Ectodermal cell (in vitro differentiated cells): ENCODE measurements at regions not wholly inside any gene's neighbourhood (a gene's known extent, or its start where the extent isn't known, plus 50 kb on each side); places are given as distances from the start of the nearest gene placed in this dataset.

Experiments used
- H3K27ac ChIP-seq: 2 replicates; pipeline ENCODE4 v1.7.0; 2013; ENCODE audit warnings: mild to moderate bottlenecking, low read depth, low read length; ENCODE audit not compliant: insufficient read depth, poor library complexity, severe bottlenecking
- H3K27me3 ChIP-seq: 2 replicates; pipeline ENCODE4 v1.7.0; 2013; ENCODE audit warnings: mild to moderate bottlenecking, low read length; ENCODE audit not compliant: insufficient read depth, control insufficient read depth, poor library complexity, severe bottlenecking
- H3K36me3 ChIP-seq: one replicate; pipeline ENCODE4 v1.7.0; 2013; ENCODE audit warnings: low read length; ENCODE audit not compliant: control insufficient read depth, insufficient read depth
- H3K4me1 ChIP-seq: one replicate; pipeline ENCODE4 v1.7.0; 2013; ENCODE audit warnings: low read length; ENCODE audit not compliant: control insufficient read depth, insufficient read depth
- H3K4me3 ChIP-seq: 2 replicates; pipeline ENCODE4 v1.7.0; 2013; ENCODE audit warnings: low read depth, low read length, control low read depth; ENCODE audit not compliant: insufficient read depth
- H3K9me3 ChIP-seq: 2 replicates; pipeline ENCODE4 v1.7.0; 2013; ENCODE audit warnings: mild to moderate bottlenecking, low read length, moderate library complexity; ENCODE audit not compliant: control insufficient read depth
- whole genome bisulfite sequencing, 2 experiments: methylation state at CpG; one replicate each; pipeline ENCODE4 v1.1.7; 2013; ENCODE audit warnings: missing lambda C conversion rate in 2 of 2; 5-methylcytosine and 5-hydroxymethylcytosine counted together

DNA sequence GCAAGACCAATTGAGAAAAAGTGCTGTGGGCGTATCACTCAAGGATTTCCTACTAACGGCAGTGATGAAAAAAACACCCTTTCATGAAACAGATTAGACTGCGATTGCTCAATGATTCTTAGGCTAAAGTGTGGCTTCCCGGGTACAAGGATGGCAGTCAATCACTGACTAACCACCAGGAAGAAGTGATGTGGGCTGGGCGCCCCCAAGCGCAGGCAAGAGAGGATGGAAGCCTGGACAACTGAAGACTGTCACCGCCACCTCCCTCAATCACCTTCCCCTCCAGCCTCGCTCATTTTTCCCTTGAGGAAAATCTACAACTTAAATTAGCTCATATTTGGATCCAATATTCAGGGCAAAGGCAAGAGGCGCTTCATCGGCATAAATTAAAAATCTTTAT lies 707.2 kb downstream of the MTRR start:
- no peaks in the 10 kb centered on the region for H3K36me3 ChIP-seq
- H3K4me1 ChIP-seq, result no peaks in the 10 kb centered on the region
- WGBS, 2 experiments, result 82 to 84% methylated on average over 10 of the region's 10 CpGs

DNA sequence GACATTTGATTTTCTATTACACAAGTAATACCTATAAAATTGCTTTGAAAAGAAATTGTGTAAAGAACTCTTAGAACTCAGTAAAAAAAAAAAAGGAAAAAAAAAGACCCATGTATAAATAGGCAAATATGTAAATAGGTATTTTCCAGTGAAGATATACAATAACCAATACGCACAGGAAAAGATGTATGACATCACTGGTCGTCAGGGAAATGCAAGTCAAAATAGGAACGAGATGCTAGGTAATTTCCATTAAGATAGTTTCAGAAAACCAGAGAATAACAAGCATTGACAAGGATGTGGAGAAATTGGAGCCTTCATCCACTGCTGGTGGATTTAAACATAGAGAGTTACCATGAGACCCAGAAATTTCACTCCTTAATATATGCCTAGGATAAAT lies 708.8 kb downstream of the MTRR start:
- Histone ChIP-seq H3K27ac (no peak overlapping the region), H3K4me3 (no peak overlapping the region), H3K9me3 (no peaks in the 10 kb centered on the region), H3K36me3 (no peaks in the 10 kb centered on the region), H3K27me3 (no peaks in the 10 kb centered on the region), H3K4me1 (no peaks in the 10 kb centered on the region)
- 94 to 97% methylated on average over 3 of the region's 3 CpGs for WGBS, 2 experiments

More for the DNA sequence above, 707.2 kb downstream of the MTRR start:
- Histone ChIP-seq H3K27ac (no peak overlapping the region), H3K9me3 (no peaks in the 10 kb centered on the region), H3K27me3 (no peaks in the 10 kb centered on the region), H3K4me3 (no peak overlapping the region)

DNA sequence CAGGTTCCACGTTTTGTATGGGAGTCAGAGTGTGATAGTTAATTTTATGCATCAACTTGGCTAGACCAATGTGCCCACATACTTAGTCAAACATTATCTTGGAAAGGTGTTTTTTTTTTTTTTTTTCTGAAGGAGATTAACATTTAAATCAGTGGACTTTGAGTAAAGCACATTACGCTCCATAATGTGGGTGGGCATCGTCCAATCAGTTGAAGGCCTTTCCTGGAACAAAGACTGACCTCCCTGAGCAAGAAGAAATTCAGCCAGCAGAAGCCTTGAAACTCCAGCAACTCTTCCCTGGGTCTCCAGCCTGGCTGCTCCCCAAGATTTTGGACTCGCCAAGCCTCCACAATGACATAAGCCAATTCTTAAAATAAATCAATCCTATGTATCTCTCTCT lies 711.4 kb downstream of the MTRR start:
- H3K4me3 ChIP-seq, result no peak overlapping the region
- no peaks in the 10 kb centered on the region for H3K36me3 ChIP-seq
- H3K27me3 ChIP-seq, result no peaks in the 10 kb centered on the region
- H3K9me3 ChIP-seq, result no peaks in the 10 kb centered on the region
- WGBS, 2 experiments, result 69 to 90% methylated on average over 2 to 4 of the region's 4 CpGs
- no peak overlapping the region for H3K27ac ChIP-seq
- H3K4me1 ChIP-seq, result no peaks in the 10 kb centered on the region

DNA sequence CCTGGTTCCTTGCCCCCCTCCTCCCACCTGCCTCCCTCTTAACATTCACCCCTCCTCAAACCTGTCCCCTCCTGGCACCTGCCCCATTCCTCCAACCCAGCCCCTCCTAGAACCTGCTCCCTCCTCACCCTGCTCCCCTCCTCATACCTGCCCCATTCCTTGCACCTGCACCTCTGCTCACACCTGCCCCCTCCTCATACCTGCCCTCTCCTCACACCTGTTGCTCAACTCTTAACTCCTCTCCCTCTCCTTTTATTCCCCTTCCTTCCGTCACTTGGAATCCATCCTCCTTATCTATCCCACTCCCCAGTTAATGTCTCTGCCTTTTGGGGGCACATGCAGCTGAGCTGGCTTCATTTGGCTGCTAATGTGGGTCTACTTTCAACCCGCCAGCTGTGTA lies 712.1 kb downstream of the MTRR start:
- Histone ChIP-seq H3K27me3 (no peaks in the 10 kb centered on the region), H3K4me1 (no peaks in the 10 kb centered on the region), H3K9me3 (no peaks in the 10 kb centered on the region), H3K4me3 (no peak overlapping the region), H3K36me3 (no peaks in the 10 kb centered on the region), H3K27ac (no peak overlapping the region)
- 87 to 90% methylated on average over 2 of the region's 2 CpGs for WGBS, 2 experiments

DNA sequence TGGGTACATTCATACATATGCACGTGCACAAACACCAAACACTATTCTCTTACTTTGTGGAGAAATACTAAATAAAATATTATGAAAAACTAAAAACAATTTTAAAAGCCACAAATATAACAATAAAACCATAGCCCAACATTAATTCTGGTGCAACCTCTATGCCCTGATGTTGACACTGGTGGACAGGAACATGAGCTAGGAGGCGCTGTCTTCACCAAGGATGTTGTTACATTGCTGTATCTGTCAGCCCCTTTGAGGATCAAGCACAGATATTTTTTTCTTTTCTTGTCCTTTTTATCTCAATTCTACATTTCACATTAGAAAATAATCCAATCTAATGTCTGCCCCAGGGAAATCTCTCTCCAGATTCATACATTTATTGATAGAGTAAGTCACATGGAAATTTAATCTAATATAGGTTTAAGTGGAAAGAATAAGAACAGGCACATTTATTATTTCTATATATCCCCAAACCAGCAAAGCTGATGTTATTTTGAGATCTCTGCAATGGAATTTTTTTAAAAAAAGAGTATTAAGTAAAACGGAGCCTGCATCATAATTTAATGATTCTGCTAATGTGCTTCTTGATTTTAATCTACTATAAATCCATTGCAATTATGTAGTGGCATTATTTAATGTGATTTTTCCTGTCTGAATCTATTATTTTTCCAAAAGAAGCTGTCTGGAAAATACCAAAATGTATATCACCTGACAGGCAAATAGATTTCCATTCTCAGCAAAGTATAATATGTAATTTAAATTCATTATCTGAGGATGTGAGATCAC lies 716.5 kb downstream of the MTRR start:
- Histone ChIP-seq H3K9me3 (no peaks in the 10 kb centered on the region), H3K36me3 (no peaks in the 10 kb centered on the region), H3K27me3 (no peaks in the 10 kb centered on the region), H3K27ac (no peak overlapping the region), H3K4me1 (no peaks in the 10 kb centered on the region), H3K4me3 (no peak overlapping the region)
- 82 to 89% methylated on average over 1 of the region's 3 CpGs for WGBS, 2 experiments

DNA sequence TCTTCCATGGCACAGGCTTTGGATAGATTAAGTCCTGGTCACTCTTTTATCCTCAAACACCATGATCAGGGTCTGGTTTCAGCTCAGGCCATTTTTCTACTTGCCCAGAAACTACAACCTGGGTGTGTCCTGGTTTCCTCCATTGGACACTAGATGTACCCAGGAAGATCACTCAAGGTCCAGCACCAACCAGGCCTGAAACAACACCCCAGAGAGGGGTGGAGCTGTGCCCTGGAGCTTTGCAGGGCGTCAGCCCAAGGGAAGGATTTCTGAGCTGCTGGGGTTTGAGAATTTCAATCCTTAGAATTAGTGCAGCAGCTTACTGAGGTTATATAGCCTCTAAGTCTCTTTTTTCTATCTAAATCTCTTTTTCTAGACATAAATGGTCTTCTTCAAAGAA lies 722.0 kb downstream of the MTRR start:
- Histone ChIP-seq H3K27ac (no peak overlapping the region), H3K4me3 (no peak overlapping the region)
- WGBS, 2 experiments, result 71 to 83% methylated on average over 1 of the region's 1 CpG

DNA sequence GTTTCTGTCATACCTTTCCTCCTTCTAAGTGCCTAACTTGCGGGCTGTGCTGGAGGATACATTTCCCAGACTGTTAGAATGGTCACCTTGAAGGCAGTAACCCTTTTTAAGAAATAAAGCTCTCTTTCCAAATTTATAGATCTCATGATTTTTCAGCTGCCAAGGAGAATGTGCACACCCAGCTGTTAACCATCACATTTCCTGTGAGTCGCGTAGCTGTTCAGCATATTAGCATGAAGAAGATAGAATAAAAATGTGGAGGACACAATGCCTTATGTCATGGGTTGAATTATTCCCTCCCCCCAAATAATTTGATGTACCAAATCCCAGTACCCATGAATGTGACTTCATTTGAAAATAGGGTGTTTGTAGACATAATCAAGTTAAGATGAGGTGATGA lies 729.4 kb downstream of the MTRR start:
- H3K36me3 ChIP-seq, result no peaks in the 10 kb centered on the region
- WGBS, 2 experiments, result 94 to 98% methylated on average over 1 to 3 of the region's 3 CpGs
- no peak overlapping the region for H3K4me3 ChIP-seq
- no peaks in the 10 kb centered on the region for H3K4me1 ChIP-seq
- H3K27ac ChIP-seq, result no peak overlapping the region
- H3K27me3 ChIP-seq, result no peaks in the 10 kb centered on the region
- no peaks in the 10 kb centered on the region for H3K9me3 ChIP-seq

More for the DNA sequence above, 722.0 kb downstream of the MTRR start:
- H3K27me3 ChIP-seq, result no peaks in the 10 kb centered on the region
- no peaks in the 10 kb centered on the region for H3K36me3 ChIP-seq
- H3K4me1 ChIP-seq, result no peaks in the 10 kb centered on the region
- H3K9me3 ChIP-seq, result no peaks in the 10 kb centered on the region

DNA sequence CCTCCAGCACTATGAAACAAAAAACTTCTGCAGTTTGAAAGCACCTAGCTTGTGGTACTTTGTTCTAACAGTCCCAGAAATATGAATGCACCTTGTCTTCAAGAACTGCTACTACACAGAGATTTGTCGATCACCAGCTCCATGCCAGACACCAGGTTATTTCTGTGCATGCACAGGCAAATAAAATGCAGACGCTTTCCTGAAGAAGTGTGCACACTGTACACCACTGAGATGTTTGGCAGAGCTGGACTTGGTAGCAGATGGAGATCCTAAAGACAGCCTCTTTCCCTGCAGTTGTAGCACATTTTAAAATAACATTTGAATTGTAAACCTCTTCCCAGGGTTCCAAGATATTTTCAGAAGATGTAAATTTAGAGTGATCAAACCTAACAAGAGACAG lies 730.0 kb downstream of the MTRR start:
- no peak overlapping the region for H3K4me3 ChIP-seq
- no peaks in the 10 kb centered on the region for H3K4me1 ChIP-seq
- WGBS, 2 experiments, result 96 to 98% methylated on average over 2 of the region's 2 CpGs
- no peak overlapping the region for H3K27ac ChIP-seq
- no peaks in the 10 kb centered on the region for H3K27me3 ChIP-seq
- no peaks in the 10 kb centered on the region for H3K36me3 ChIP-seq
- H3K9me3 ChIP-seq, result no peaks in the 10 kb centered on the region

DNA sequence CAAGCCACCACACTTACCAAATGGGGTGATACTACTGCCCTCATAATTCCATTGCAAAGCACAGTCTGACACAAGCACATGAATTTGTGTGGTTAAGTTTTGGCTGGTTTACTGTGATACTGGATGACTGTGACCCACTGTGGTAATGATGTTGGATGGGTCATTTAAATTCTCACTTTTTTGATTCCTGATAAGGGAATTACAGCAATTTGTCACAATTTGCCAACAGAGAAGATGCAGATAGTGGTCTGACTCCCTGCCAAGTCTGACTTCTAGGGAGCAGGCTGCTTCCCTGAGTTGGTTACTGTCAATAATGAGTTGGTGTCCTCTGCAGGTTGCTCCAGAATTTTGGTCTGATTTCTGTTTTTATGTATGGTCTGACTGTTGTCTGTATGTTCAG lies 731.9 kb downstream of the MTRR start:
- Histone ChIP-seq H3K27me3 (no peaks in the 10 kb centered on the region), H3K9me3 (peaks cover 2% of the 10 kb centered on the region), H3K36me3 (no peaks in the 10 kb centered on the region), H3K4me3 (no peak overlapping the region), H3K4me1 (no peaks in the 10 kb centered on the region), H3K27ac (no peak overlapping the region)

DNA sequence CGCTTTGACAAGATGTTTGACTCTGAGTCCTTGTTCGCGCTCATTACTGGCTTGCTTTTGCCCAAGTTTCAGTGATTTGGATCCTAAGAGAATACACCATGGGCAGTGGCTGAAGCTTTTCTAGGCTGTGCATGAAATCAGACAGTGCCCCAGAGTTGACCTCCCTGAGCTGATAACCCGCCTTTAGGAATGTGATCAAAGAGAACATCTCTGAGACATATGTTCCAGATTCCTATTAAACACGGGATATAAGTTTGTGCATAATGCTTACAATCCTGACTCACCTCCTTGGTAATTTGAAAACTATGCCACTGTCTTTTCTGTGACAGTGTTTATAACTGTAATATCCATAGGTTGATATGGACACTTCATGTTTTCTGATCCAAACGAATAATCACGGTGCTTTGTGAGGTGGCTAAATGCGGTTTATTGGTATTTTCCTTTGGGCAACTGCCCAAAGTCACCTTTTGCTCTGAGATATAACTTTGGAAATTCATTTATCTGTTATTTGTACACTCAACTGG lies 732.9 kb downstream of the MTRR start:
- Histone ChIP-seq H3K4me3 (no peak overlapping the region), H3K9me3 (peaks cover 2% of the 10 kb centered on the region), H3K36me3 (no peaks in the 10 kb centered on the region), H3K4me1 (peaks cover 3% of the 10 kb centered on the region), H3K27me3 (no peaks in the 10 kb centered on the region), H3K27ac (no peak overlapping the region)
- WGBS, 2 experiments, result 97% methylated on average over 8 of the region's 8 CpGs
